NCI-H446 (cell line): ENCODE measurements at regions not wholly inside any gene's neighbourhood (a gene's known extent, or its start where the extent isn't known, plus 50 kb on each side); places are given as distances from the start of the nearest gene placed in this dataset.
"Not testable (repeated sequence)": the region's sequence is repeated elsewhere in the genome, so short reads cannot be mapped to it uniquely, and the experiment has no call there.

Experiments used
- DNase-seq, 2 experiments: peaks; one replicate each; lab custom pipeline; 2025; lab: John Stamatoyannopoulos, UW

- no peak for DNase-seq
Observed at GRCh38 chrX:1059576-1060561, 152.6 kb downstream of the CRLF2 start.

- not testable (repeated sequence) for DNase-seq
Observed at GRCh38 chrX:1053600-1053999, 158.8 kb downstream of the CRLF2 start.

GRCh38 chrX:1053072-1053471 is 159.4 kb downstream of the CRLF2 start:
- DNase-seq = no peak

- DNase-seq = no peak
Observed at GRCh38 chrX:1052021-1052420, 160.4 kb downstream of the CRLF2 start.

GRCh38 chrX:1051421-1051820 is 161.0 kb downstream of the CRLF2 start:
- no peak for DNase-seq

GRCh38 chrX:1045680-1046314 is 166.7 kb downstream of the CRLF2 start:
- DNase-seq = no peak

- no peak for DNase-seq
Observed at GRCh38 chrX:1041091-1041490, 171.4 kb downstream of the CRLF2 start.

- DNase-seq = not testable (repeated sequence)
Observed at GRCh38 chrX:1035931-1036330, 176.5 kb downstream of the CRLF2 start.

- DNase-seq = no peak
Observed at GRCh38 chrX:1035206-1035605, 177.2 kb downstream of the CRLF2 start.

- DNase-seq = no peak
Observed at GRCh38 chrX:1034717-1035116, 177.7 kb downstream of the CRLF2 start.

GRCh38 chrX:1031521-1032430 is 180.7 kb downstream of the CRLF2 start:
- no peak for DNase-seq

- DNase-seq = no peak
Observed at GRCh38 chrX:1029494-1029893, 183.0 kb downstream of the CRLF2 start.

GRCh38 chrX:1027680-1028079 is 184.8 kb downstream of the CRLF2 start:
- DNase-seq = no peak

- DNase-seq = no peak
Observed at GRCh38 chrX:1027133-1027532, 185.3 kb downstream of the CRLF2 start.

GRCh38 chrX:1026263-1027015 is 186.0 kb downstream of the CRLF2 start:
- no peak for DNase-seq

GRCh38 chrX:1025413-1025812 is 187.0 kb downstream of the CRLF2 start:
- no peak for DNase-seq

- no peak for DNase-seq
Observed at GRCh38 chrX:1023676-1024075, 188.8 kb downstream of the CRLF2 start.

GRCh38 chrX:1021314-1021993 is 191.0 kb downstream of the CRLF2 start:
- not testable (repeated sequence) for DNase-seq

GRCh38 chrX:1020634-1021166 is 191.7 kb downstream of the CRLF2 start:
- DNase-seq = no peak

GRCh38 chrX:1016926-1017325 is 195.5 kb downstream of the CRLF2 start:
- not testable (repeated sequence) for DNase-seq
